NCI-H524 treated with DMSO at 0.1 percent for 48 hours (cell line): ENCODE measurements at regions not wholly inside any gene's neighbourhood (a gene's known extent, or its start where the extent isn't known, plus 50 kb on each side); places are given as distances from the start of the nearest gene placed in this dataset.
A peak's percentile ranks its signal among the peaks of the same experiment; 100 is the strongest.

Experiments used
- DNase-seq: peaks from one replicate; lab custom pipeline; 2025; lab: John Stamatoyannopoulos, UW

- DNase-seq, result no peak
These were observed 514.3 kb upstream of the SEL1L start for GRCh38 chr14:82047777-82048470.

- DNase-seq, result no peak
These were observed 519.1 kb upstream of the SEL1L start for GRCh38 chr14:82052778-82053177.

GRCh38 chr14:82055515-82056115 is 522.0 kb upstream of the SEL1L start:
- DNase-seq, result no peak

GRCh38 chr14:82060219-82060618 is 526.6 kb upstream of the SEL1L start:
- no peak for DNase-seq

GRCh38 chr14:82067221-82067875 is 533.7 kb upstream of the SEL1L start:
- peak; percentile 87 for DNase-seq

GRCh38 chr14:82070040-82070439 is 536.4 kb upstream of the SEL1L start:
- peak; percentile 74 for DNase-seq

- no peak for DNase-seq
These were observed 537.1 kb upstream of the SEL1L start for GRCh38 chr14:82070753-82071152.

- no peak for DNase-seq
These were observed 539.9 kb upstream of the SEL1L start for GRCh38 chr14:82073547-82073946.

GRCh38 chr14:82075566-82075965 is 541.9 kb upstream of the SEL1L start:
- no peak for DNase-seq

- DNase-seq, result no peak
These were observed 545.9 kb upstream of the SEL1L start for GRCh38 chr14:82079553-82079952.

GRCh38 chr14:82080370-82080769 is 546.7 kb upstream of the SEL1L start:
- DNase-seq, result no peak

- DNase-seq, result no peak
These were observed 551.2 kb upstream of the SEL1L start for GRCh38 chr14:82084813-82085212.

- no peak for DNase-seq
These were observed 557.4 kb upstream of the SEL1L start for GRCh38 chr14:82091097-82091496.

- no peak for DNase-seq
These were observed 561.2 kb upstream of the SEL1L start for GRCh38 chr14:82094829-82095345.

GRCh38 chr14:82104013-82104412 is 570.4 kb upstream of the SEL1L start:
- DNase-seq, result no peak

GRCh38 chr14:82112210-82112839 is 578.7 kb upstream of the SEL1L start:
- no peak for DNase-seq

- no peak for DNase-seq
These were observed 579.4 kb upstream of the SEL1L start for GRCh38 chr14:82113007-82113406.

- no peak for DNase-seq
These were observed 580.1 kb upstream of the SEL1L start for GRCh38 chr14:82113710-82114109.

- DNase-seq, result no peak
These were observed 583.1 kb upstream of the SEL1L start for GRCh38 chr14:82116721-82117120.

GRCh38 chr14:82122655-82123054 is 589.0 kb upstream of the SEL1L start:
- no peak for DNase-seq

- DNase-seq, result no peak
These were observed 590.9 kb upstream of the SEL1L start for GRCh38 chr14:82124511-82124910.

- no peak for DNase-seq
These were observed 592.4 kb upstream of the SEL1L start for GRCh38 chr14:82126006-82126405.

GRCh38 chr14:82134411-82134810 is 600.8 kb upstream of the SEL1L start:
- DNase-seq, result no peak
